Putamen (tissue), 1 donor: ENCODE measurements at regions not wholly inside any gene's neighbourhood (a gene's known extent, or its start where the extent isn't known, plus 50 kb on each side); places are given as distances from the start of the nearest gene placed in this dataset.

Source experiments
- DNase-seq: peaks from one replicate; pipeline ENCODE4 v3.0.0-alpha.2; 2016; ENCODE audit warnings: low spot score

GRCh38 chr2:120852200-120852815 is 116.6 kb downstream of the GLI2 start:
- DNase-seq: no peak

GRCh38 chr2:120853306-120854013 is 117.8 kb downstream of the GLI2 start:
- no peak for DNase-seq

- DNase-seq: no peak
Observed at GRCh38 chr2:120854014-120854620, 118.4 kb downstream of the GLI2 start.

GRCh38 chr2:120854766-120855530 is 119.3 kb downstream of the GLI2 start:
- no peak for DNase-seq

GRCh38 chr2:120855855-120856405 is 120.3 kb downstream of the GLI2 start:
- no peak for DNase-seq

- no peak for DNase-seq
Observed at GRCh38 chr2:120856421-120856862, 120.8 kb downstream of the GLI2 start.

- DNase-seq: no peak
Observed at GRCh38 chr2:120857422-120857821, 121.8 kb downstream of the GLI2 start.

GRCh38 chr2:120857931-120858330 is 122.3 kb downstream of the GLI2 start:
- no peak for DNase-seq

- peak; percentile 48 for DNase-seq
Observed at GRCh38 chr2:120858361-120859106, 122.9 kb downstream of the GLI2 start.

GRCh38 chr2:120859128-120859527 is 123.5 kb downstream of the GLI2 start:
- DNase-seq: no peak

GRCh38 chr2:120859814-120860578 is 124.3 kb downstream of the GLI2 start:
- DNase-seq: no peak

GRCh38 chr2:120860579-120860922 is 124.9 kb downstream of the GLI2 start:
- DNase-seq: no peak

- no peak for DNase-seq
Observed at GRCh38 chr2:120861191-120861575, 125.5 kb downstream of the GLI2 start.

- DNase-seq: no peak
Observed at GRCh38 chr2:120861576-120862191, 126.0 kb downstream of the GLI2 start.

- no peak for DNase-seq
Observed at GRCh38 chr2:120862201-120863060, 126.8 kb downstream of the GLI2 start.

- DNase-seq: no peak
Observed at GRCh38 chr2:120863146-120863545, 127.5 kb downstream of the GLI2 start.

- no peak for DNase-seq
Observed at GRCh38 chr2:120863661-120864320, 128.1 kb downstream of the GLI2 start.

- no peak for DNase-seq
Observed at GRCh38 chr2:120864981-120865380, 129.3 kb downstream of the GLI2 start.

- no peak for DNase-seq
Observed at GRCh38 chr2:120865656-120866055, 130.0 kb downstream of the GLI2 start.
